ENCODE measurements at regions not wholly inside any gene's neighbourhood (a gene's known extent, or its start where the extent isn't known, plus 50 kb on each side); places are given as distances from the start of the nearest gene placed in this dataset.

DNA sequence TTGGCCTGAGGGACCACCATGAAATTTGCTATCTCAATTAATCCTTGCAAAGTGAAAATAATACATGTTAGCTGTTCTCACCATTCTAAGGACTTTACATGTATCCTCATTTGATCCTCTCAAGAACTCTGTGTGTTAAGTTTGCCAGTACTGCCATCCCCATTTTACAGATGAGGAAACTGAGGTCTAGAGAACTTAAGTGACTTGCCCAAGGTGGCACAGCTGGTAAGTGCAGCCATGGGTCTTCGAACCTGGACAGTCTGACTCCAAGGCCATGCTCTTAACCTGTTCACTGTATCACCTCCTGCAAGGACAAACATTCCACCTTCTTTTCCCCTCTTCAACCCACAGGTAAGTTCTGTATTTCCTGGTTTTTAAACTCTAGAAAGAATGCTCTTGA lies 85.3 kb upstream of the NFE2L3 start:
- Histone ChIP-seq H3K79me2 (ENCODE audit: low read length) (no peaks in the 10 kb centered on the region), H2AFZ (ENCODE audit: low read length) (no peak overlapping the region), H3K36me3 (ENCODE audit: insufficient read depth, low read length) (no peaks in the 10 kb centered on the region), H3K4me1 (ENCODE audit: low read length) (no peaks in the 10 kb centered on the region), H3K9ac (ENCODE audit: low read length) (no peak overlapping the region), H3K27ac (ENCODE audit: low read length) (no peak overlapping the region), H4K20me1 (ENCODE audit: insufficient read depth, low read depth, low read length) (no peaks in the 10 kb centered on the region), H3K9me2 (replicated peaks; ENCODE audit: insufficient read depth, low read length) (no peaks in the 10 kb centered on the region), H3K4me3 (ENCODE audit: low read length) (no peak overlapping the region), H3K27me3 (ENCODE audit: low read length) (no peaks in the 10 kb centered on the region), H3K9me3 (ENCODE audit: low read length) (no peaks in the 10 kb centered on the region), H3K4me2 (ENCODE audit: low read depth, low read length, poor library complexity, severe bottlenecking) (no peak overlapping the region)
- no peak for DNase-seq

GRCh38 chr7:26070290-26070689 lies 81.7 kb upstream of the NFE2L3 start:
- H3K4me2 ChIP-seq (ENCODE audit: low read depth, low read length, poor library complexity, severe bottlenecking), result no peak overlapping the region
- H3K79me2 ChIP-seq (ENCODE audit: low read length), result no peaks in the 10 kb centered on the region
- H4K20me1 ChIP-seq (ENCODE audit: insufficient read depth, low read depth, low read length), result no peaks in the 10 kb centered on the region
- H3K9me3 ChIP-seq (ENCODE audit: low read length), result no peaks in the 10 kb centered on the region
- H3K9ac ChIP-seq (ENCODE audit: low read length), result no peak overlapping the region
- H2AFZ ChIP-seq (ENCODE audit: low read length), result no peak overlapping the region
- H3K9me2 ChIP-seq (replicated peaks; ENCODE audit: insufficient read depth, low read length), result no peaks in the 10 kb centered on the region
- H3K36me3 ChIP-seq (ENCODE audit: insufficient read depth, low read length), result no peaks in the 10 kb centered on the region
- H3K4me1 ChIP-seq (ENCODE audit: low read length), result no peaks in the 10 kb centered on the region
- H3K4me3 ChIP-seq (ENCODE audit: low read length), result no peak overlapping the region
- no peak overlapping the region for H3K27ac ChIP-seq (ENCODE audit: low read length)
- H3K27me3 ChIP-seq (ENCODE audit: low read length), result no peaks in the 10 kb centered on the region
- no peak for DNase-seq

GRCh38 chr7:26071622-26072456 lies 80.2 kb upstream of the NFE2L3 start:
- Histone ChIP-seq H3K27ac (ENCODE audit: low read length) (no peak overlapping the region), H3K9me3 (ENCODE audit: low read length) (no peaks in the 10 kb centered on the region), H3K79me2 (ENCODE audit: low read length) (no peaks in the 10 kb centered on the region), H3K4me3 (ENCODE audit: low read length) (no peak overlapping the region), H3K9ac (ENCODE audit: low read length) (no peak overlapping the region), H3K27me3 (ENCODE audit: low read length) (no peaks in the 10 kb centered on the region), H3K4me1 (ENCODE audit: low read length) (no peaks in the 10 kb centered on the region), H2AFZ (ENCODE audit: low read length) (no peak overlapping the region), H3K9me2 (replicated peaks; ENCODE audit: insufficient read depth, low read length) (no peaks in the 10 kb centered on the region), H3K36me3 (ENCODE audit: insufficient read depth, low read length) (no peaks in the 10 kb centered on the region), H3K4me2 (ENCODE audit: low read depth, low read length, poor library complexity, severe bottlenecking) (no peak overlapping the region), H4K20me1 (ENCODE audit: insufficient read depth, low read depth, low read length) (no peaks in the 10 kb centered on the region)
- no peak for DNase-seq

DNA sequence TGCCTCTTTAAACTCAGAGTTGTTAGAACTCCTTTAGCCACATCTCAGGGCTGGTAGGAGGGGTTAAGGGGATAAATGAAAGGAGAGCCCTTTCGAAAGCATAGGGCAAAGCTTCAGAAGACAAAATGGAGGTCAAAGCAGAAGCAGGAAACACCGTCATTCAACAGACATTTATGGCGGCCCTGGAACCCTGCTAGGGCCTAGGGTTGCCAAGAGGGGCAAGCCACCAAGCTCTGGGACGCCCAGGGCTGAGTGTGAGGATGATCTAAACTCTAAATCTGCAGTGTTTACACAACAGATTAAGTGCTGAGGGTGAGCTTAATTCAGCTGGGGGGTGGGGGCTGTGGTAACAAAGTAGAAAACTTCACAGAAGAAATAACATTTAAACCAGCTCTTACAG lies 79.0 kb upstream of the NFE2L3 start:
- H3K4me2 ChIP-seq (ENCODE audit: low read depth, low read length, poor library complexity, severe bottlenecking), result no peak overlapping the region
- H3K4me1 ChIP-seq (ENCODE audit: low read length), result no peaks in the 10 kb centered on the region
- no peak overlapping the region for H3K27ac ChIP-seq (ENCODE audit: low read length)
- no peak overlapping the region for H2AFZ ChIP-seq (ENCODE audit: low read length)
- no peaks in the 10 kb centered on the region for H3K79me2 ChIP-seq (ENCODE audit: low read length)
- H3K9ac ChIP-seq (ENCODE audit: low read length), result no peak overlapping the region
- no peaks in the 10 kb centered on the region for H3K27me3 ChIP-seq (ENCODE audit: low read length)
- no peaks in the 10 kb centered on the region for H3K9me3 ChIP-seq (ENCODE audit: low read length)
- H3K36me3 ChIP-seq (ENCODE audit: insufficient read depth, low read length), result no peaks in the 10 kb centered on the region
- H3K4me3 ChIP-seq (ENCODE audit: low read length), result no peak overlapping the region
- no peak for DNase-seq
- H4K20me1 ChIP-seq (ENCODE audit: insufficient read depth, low read depth, low read length), result no peaks in the 10 kb centered on the region
- no peaks in the 10 kb centered on the region for H3K9me2 ChIP-seq (replicated peaks; ENCODE audit: insufficient read depth, low read length)

GRCh38 chr7:26074919-26075318 lies 77.1 kb upstream of the NFE2L3 start:
- Histone ChIP-seq H3K27ac (ENCODE audit: low read length) (no peak overlapping the region), H3K4me1 (ENCODE audit: low read length) (no peaks in the 10 kb centered on the region), H3K27me3 (ENCODE audit: low read length) (no peaks in the 10 kb centered on the region), H3K36me3 (ENCODE audit: insufficient read depth, low read length) (no peaks in the 10 kb centered on the region), H3K9me2 (replicated peaks; ENCODE audit: insufficient read depth, low read length) (no peaks in the 10 kb centered on the region), H3K4me3 (ENCODE audit: low read length) (no peak overlapping the region), H3K9ac (ENCODE audit: low read length) (no peak overlapping the region), H4K20me1 (ENCODE audit: insufficient read depth, low read depth, low read length) (no peaks in the 10 kb centered on the region), H2AFZ (ENCODE audit: low read length) (no peak overlapping the region), H3K79me2 (ENCODE audit: low read length) (no peaks in the 10 kb centered on the region), H3K9me3 (ENCODE audit: low read length) (no peaks in the 10 kb centered on the region), H3K4me2 (ENCODE audit: low read depth, low read length, poor library complexity, severe bottlenecking) (no peak overlapping the region)
- DNase-seq, result no peak

DNA sequence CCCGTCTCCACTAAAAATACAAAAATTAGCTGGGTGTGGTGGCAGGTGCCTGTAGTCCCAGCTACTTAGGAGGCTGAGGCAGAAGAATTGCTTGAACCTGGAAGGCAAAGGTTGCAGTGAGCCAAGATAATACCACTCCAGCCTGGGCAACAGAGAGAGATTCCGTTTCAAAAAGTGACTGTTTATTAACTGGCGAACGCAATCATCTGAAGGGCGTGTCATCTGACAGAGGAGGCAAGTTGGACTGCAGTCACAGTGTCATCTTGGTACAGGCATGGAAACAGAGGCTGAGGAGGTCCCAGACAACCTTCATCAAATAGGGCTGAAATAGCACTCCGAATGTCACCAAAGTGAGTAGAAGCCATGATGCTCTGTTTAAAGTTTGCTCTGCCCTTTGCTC lies 75.3 kb upstream of the NFE2L3 start:
- no peak overlapping the region for H3K4me2 ChIP-seq (ENCODE audit: low read depth, low read length, poor library complexity, severe bottlenecking)
- H3K4me1 ChIP-seq (ENCODE audit: low read length), result no peaks in the 10 kb centered on the region

DNA sequence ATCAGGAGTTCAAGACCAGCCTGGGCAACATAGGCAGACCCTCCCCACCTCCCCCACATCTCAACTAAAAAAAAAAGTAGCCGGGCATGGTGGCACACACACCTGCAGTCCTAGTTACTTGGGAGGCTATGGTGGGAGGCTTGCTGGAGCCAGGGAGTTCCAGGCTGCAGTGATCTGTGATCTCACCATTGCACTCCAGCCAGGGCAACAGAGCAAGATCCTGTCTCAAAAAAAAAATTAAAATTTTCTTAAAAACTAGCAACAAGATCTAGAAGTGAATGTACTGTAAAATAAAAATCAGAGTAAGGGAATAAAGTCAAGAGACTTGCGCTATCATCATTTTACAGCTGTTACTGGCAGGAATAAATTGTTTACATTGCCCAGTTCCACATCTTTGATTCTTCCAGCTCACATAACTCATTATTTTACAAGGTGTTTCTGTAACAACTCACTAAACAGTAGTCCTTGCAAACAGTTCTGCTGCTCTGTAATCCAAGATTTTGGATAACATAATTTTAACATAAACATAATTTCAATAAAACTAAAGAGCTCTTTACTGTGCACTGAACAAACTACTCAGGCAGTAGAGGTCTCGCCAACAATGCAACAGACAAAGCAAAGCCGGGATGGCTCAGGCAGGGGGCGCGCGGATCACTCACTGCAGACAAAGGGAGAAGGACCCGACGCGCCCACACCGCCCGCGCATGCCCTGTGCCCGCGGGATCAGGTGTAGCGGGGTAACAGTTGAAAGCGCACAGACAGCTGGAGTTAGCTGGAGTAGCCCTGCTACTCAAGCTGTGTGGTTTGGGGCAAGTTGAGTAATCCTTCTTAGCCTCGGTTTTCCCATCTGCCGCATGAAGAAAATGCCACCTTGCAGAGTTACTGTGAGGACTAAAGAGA lies 73.3 kb upstream of the NFE2L3 start:
- Histone ChIP-seq H3K4me3 (ENCODE audit: low read length) (no peak overlapping the region), H4K20me1 (ENCODE audit: insufficient read depth, low read depth, low read length) (no peaks in the 10 kb centered on the region), H3K79me2 (ENCODE audit: low read length) (no peaks in the 10 kb centered on the region), H3K9ac (ENCODE audit: low read length) (no peak overlapping the region), H3K27ac (ENCODE audit: low read length) (no peak overlapping the region), H3K4me2 (ENCODE audit: low read depth, low read length, poor library complexity, severe bottlenecking) (no peak overlapping the region), H3K36me3 (ENCODE audit: insufficient read depth, low read length) (no peaks in the 10 kb centered on the region), H3K4me1 (ENCODE audit: low read length) (no peaks in the 10 kb centered on the region), H3K9me2 (replicated peaks; ENCODE audit: insufficient read depth, low read length) (no peaks in the 10 kb centered on the region), H2AFZ (ENCODE audit: low read length) (no peak overlapping the region), H3K9me3 (ENCODE audit: low read length) (no peaks in the 10 kb centered on the region), H3K27me3 (ENCODE audit: low read length) (no peaks in the 10 kb centered on the region)
- peak; percentile 84 for DNase-seq

More for the DNA sequence above, 75.3 kb upstream of the NFE2L3 start:
- Histone ChIP-seq H3K9me3 (ENCODE audit: low read length) (no peaks in the 10 kb centered on the region), H3K27me3 (ENCODE audit: low read length) (no peaks in the 10 kb centered on the region), H2AFZ (ENCODE audit: low read length) (no peak overlapping the region), H3K36me3 (ENCODE audit: insufficient read depth, low read length) (no peaks in the 10 kb centered on the region), H3K79me2 (ENCODE audit: low read length) (no peaks in the 10 kb centered on the region), H3K4me3 (ENCODE audit: low read length) (no peak overlapping the region), H3K27ac (ENCODE audit: low read length) (no peak overlapping the region), H4K20me1 (ENCODE audit: insufficient read depth, low read depth, low read length) (no peaks in the 10 kb centered on the region), H3K9ac (ENCODE audit: low read length) (no peak overlapping the region), H3K9me2 (replicated peaks; ENCODE audit: insufficient read depth, low read length) (no peaks in the 10 kb centered on the region)
- no peak for DNase-seq

GRCh38 chr7:26081638-26082037 lies 70.4 kb upstream of the NFE2L3 start:
- Histone ChIP-seq H3K36me3 (ENCODE audit: insufficient read depth, low read length) (no peaks in the 10 kb centered on the region), H3K4me1 (ENCODE audit: low read length) (no peaks in the 10 kb centered on the region), H3K27ac (ENCODE audit: low read length) (no peak overlapping the region), H3K27me3 (ENCODE audit: low read length) (no peaks in the 10 kb centered on the region), H2AFZ (ENCODE audit: low read length) (no peak overlapping the region), H3K9me2 (replicated peaks; ENCODE audit: insufficient read depth, low read length) (no peaks in the 10 kb centered on the region), H3K9ac (ENCODE audit: low read length) (no peak overlapping the region), H4K20me1 (ENCODE audit: insufficient read depth, low read depth, low read length) (no peaks in the 10 kb centered on the region), H3K4me3 (ENCODE audit: low read length) (no peak overlapping the region), H3K9me3 (ENCODE audit: low read length) (no peaks in the 10 kb centered on the region), H3K79me2 (ENCODE audit: low read length) (no peaks in the 10 kb centered on the region), H3K4me2 (ENCODE audit: low read depth, low read length, poor library complexity, severe bottlenecking) (no peak overlapping the region)
- no peak for DNase-seq
